ENCODE measurements at regions not wholly inside any gene's neighbourhood (a gene's known extent, or its start where the extent isn't known, plus 50 kb on each side); places are given as distances from the start of the nearest gene placed in this dataset.
"Not testable (repeated sequence)": the region's sequence is repeated elsewhere in the genome, so short reads cannot be mapped to it uniquely, and the experiment has no call there.

DNA sequence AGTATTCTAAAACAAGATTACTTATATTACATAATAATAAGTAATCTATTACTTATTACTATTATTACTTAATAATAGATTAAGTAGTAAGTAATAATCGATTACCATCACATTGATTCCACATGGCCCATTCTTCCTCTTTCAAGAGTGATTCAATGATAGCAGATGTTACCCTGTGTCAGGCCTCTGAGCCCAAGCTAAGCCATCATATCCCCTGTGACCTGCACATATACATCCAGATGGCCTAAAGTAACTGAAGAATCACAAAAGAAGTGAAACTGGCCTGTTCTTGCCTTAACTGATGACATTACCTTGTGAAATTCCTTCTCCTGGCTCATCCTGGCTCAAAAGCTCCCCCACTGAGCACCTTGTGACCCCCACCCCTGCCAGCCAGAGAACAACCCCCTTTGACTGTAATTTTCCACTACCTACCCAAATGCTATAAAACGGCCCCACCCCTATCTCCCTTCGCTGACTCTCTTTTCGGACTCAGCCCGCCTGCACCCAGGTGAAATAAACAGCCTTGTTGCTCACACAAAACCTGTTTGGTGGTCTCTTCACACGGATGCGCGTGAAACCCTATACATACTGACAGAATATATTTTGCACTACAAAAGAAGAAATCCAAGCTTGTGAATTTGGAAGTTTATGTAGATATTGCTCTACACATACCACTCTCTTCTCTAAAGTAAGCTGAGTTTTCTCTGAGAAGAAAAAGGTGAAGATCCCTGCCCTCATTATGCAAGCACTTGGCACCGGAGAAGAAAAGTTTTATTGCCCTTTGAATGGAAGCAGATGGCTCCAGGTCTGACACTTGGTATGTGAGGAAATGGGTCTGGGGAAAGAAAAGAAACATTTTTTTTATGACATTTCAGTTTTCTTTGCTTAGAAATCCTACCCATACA, 488.6 kb upstream of the IMPG1 start:
- not testable (repeated sequence) for DNase-seq

DNA sequence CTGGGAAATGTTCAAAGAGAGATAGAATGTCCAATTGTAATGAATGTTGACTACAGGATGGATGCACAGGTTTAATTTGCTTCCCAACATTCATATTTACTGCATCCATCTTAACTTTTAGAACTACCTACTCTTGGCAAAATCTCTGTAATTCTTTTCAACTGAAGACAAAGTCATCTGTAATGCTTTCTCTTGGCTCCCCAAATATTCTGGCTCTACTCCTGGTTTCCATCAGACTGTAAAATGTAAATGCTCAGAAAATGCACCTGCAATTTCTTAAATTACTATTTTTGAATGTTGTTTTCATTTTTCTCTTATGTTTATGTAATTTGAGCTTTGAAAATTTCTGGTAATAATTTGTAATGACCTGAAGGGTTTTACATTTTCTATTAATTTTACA, 480.8 kb upstream of the IMPG1 start:
- no peak for DNase-seq

DNA sequence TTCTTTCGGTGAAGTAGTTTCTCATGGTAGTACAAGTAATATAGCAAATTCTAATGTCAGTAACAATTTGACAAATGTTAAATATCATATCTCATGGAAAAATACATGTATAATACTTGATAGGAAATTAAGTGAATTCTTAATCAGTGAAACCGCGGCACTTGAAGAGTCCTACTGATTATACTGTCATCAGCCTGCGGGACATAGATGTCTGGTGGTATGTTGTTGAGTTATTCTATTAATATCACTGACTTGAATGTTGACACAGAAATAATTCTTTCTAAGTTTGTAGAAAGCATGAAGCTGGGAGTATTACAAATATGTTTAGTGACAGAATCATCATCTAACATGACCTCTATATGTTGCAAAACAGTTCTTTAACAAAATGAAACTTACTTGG, 479.8 kb upstream of the IMPG1 start:
- DNase-seq: no peak

DNA sequence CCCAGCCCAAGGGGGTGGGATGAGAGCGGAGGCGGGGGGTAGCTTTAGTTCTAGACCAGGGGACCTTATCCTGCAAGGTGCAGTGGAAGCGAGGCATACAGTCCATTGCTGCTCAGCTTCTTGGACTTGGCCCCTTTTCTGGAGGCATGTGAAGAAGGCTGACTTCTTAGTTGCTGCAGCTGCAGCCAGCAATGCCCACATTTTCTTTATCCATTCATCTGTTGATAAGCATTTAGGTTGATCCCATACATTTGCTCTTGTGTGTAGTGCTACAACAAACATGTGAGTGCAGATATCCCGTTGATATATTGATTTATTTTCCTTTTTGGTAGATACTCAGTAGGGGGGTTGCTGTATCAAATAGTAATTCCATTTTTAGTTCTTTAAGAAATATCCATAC, 461.2 kb upstream of the IMPG1 start:
- DNase-seq: no peak

DNA sequence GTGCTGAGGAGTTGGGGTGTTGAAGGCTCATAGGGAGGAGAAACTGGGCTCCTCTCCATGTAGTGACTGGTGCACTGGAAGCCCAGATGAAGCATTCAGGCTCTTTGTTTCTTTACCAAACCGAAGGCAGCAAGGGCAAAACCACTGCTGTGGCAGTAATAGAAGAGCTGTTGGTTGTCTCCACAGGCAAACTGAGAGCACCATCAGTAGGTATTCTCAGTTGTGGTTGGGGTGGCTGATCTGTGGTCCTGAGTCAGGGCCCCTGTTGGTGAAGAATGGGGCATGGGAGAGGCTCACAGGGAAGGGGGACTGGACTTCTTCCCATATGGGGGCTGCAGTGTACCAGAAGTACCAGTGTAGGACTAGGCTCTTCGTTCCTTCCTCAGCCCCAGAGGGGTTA, 460.2 kb upstream of the IMPG1 start:
- no peak for DNase-seq

DNA sequence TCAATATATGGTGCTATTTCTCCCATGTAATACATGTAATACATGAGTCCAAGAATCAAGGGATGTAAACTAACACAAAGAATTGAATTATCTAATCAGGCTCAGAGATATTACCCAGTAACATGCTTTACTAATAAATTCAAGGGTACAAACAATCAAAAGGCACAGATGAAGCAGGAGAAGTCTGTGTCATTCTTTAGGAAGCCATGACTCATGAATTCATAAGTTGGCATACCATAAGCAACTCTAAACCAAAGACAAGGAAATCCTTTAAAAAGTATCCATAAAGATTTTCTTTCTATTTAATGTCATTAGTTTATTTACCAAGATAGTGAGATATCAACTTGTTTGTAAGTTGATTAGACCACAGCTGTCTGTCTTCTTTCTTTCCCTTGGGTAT, 446.0 kb upstream of the IMPG1 start:
- DNase-seq: no peak

DNA sequence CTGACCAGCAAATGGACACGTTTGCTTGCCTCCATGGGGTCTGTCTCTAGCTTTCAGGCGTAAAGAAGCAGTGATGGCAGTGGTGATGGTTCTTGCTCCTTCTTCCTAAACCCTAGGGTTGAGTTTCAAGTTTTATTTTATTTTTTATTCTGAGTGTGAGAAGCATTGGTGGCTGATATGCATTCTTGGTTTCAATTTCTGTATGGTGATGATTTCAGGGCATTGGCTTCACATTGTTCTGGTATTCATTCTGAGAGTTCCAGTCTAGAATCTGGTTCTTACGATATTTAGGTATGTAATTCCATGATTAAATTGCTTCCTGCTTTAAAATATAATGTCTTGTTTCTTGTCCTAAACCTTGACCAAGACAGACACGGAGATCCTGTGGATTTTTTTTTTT, 444.5 kb upstream of the IMPG1 start:
- no peak for DNase-seq

DNA sequence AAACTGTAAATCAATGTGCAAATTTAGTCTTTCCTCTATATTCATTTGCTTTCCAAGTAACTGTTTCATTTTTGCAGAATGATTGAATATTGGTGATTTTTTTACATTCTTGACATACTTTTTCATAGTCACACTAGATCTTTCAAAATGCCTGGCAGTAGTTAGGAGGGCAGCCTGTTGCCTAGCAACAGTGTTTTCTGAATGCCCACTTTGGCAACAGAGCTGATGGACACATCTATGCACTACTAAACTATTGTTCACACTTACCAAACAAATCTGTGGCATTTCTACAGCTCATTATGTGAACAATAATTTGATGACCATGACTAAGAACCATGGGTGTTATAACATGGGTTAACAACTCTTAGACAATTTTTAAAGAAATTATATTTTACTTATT, 438.0 kb upstream of the IMPG1 start:
- DNase-seq: no peak

DNA sequence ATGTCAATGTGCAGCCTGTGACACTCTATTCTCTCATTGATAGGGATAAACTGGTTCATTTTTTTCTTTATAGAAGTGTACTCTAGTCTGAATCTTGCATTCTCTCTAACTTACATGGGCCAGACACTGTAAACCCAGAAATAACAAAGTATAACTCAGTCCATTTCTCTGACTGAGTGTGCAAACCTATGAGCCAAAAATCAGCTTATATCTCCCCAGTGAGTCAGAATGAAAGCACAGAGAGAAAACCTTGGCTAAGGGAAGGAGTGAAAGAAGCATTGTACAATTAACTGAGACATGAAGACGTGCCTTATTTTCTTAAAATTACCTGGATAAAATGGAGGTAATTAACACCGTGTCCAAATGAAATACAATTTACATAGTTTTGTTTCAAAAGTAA, 436.9 kb upstream of the IMPG1 start:
- DNase-seq: no peak

DNA sequence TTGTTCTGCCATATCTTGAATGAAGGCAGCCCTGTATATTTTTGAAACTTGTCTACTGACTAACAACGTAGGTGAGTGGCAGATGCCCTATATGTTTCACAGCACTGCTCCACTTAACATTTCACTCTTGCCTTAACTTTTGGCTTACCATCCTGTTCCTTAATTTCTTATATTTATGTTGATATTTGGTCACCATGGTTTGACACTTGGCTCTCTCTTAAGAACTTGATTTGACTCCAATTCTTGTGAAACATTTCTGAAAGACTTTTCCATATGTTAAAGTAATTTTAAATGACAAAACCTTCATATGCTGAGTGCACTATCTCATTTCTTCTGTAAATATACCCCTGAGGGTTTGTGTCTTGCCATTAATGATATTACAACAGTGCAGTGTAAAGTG, 434.3 kb upstream of the IMPG1 start:
- no peak for DNase-seq

DNA sequence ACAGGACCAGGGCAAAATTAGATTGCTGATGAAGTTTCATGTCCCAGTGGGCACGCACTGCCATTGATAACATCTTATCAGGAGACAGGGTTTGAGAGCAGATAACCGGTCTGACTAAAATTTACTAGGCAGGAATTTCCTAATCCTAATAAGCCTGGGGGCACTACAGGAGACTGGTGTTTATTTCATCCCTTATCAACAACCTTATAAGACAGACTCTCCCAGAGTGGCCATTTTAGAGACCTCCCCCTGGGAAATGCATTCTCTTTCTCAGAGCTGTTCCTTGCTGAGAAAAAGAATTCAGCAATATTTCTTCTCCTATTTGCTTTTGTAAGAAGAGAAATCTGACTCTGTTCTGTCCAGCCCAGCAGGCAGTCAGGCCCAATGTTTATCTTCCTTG, 423.4 kb upstream of the IMPG1 start:
- no peak for DNase-seq

DNA sequence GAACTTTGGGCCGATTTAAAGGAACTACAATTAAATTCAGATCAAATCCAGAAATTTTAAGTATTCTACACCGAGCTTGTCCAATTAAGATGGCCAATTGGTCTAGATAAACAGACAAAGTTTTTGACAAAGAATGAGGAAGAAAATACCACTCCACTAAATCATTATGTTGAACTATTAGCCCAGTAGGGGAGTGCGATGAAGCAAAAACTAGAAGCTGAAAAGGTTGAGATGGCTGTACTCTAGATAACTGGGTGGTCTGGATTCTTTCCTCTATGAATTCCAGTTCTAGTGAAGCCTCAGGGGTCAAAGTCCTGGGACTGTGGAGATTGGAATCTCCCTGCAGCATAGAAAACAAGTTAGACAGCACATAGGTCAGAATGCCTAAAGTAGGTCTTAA, 418.9 kb upstream of the IMPG1 start:
- not testable (repeated sequence) for DNase-seq

DNA sequence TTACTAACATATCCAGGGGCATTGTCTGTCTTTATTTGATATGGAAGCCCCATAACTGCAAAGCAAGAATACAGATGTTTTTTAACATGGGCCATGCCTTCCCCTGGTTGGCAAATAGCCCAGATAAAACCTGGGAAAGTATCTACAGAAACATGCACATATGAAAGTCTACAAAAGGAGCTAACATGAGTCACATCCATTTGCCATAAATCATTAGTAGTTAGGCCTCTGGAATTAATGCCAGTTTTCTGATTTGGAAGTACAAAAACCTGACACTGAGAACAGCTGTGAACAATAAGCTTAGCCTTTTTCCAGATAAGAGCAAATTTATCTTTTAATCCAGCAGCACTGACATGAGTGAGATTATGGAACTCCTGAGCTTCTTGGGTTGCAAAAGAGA, 418.0 kb upstream of the IMPG1 start:
- DNase-seq: no peak

DNA sequence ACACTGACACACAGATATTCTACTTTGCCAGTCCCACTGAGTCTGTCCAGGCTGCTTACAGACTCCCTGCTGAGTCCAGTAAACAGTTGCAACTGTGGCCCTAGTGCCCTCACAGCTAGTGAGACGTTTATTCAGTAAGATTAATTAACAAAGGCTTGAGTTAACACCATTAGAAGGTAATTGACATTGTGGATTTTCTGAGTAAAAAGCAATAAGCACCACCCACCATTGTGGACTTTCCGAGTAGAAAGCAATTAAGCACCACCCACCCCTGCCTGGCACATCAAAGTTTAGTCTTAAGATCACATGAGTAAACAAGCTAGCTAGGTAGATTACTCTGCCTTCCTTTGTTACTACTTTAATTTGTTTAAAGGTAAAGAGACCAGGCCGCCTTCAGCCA, 408.6 kb upstream of the IMPG1 start:
- no peak for DNase-seq

DNA sequence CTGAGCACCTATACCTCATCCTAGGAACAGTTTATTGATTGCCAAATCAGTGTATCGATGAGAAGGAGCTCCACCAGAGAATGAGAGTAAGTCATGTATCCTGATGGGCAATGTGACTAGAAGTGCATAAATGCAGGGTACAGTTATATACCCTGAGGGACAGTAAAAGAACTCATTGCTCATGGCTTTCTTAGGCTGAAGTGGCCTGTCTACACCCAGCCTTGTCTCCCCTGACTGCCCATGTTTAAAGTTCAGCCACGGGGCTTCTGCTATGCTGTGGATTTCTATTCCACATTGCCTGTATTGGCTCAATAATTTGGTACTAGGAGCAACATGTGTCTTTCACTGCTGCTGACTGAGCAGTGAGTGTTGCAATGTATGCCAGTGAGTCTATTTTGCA, 400.4 kb upstream of the IMPG1 start:
- DNase-seq: no peak

DNA sequence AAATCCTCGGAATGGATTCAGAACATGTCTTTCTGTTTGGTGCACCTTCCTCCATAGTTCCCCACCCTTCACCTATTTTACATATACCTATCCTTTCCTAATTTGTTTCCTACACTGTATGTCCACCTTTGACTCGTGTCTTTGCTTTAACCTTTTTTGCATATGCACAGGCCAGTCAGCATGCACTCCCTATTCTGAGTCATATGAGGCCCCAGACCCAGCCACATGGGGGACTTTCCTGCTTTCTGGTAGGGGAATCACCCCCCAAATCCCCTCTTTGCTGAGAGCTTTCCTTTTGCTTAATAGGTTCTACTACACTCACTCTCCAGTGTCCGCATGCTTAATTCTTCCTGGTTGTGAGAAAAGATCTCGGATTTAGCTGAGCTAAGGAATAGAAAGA, 393.8 kb upstream of the IMPG1 start:
- DNase-seq: no peak

DNA sequence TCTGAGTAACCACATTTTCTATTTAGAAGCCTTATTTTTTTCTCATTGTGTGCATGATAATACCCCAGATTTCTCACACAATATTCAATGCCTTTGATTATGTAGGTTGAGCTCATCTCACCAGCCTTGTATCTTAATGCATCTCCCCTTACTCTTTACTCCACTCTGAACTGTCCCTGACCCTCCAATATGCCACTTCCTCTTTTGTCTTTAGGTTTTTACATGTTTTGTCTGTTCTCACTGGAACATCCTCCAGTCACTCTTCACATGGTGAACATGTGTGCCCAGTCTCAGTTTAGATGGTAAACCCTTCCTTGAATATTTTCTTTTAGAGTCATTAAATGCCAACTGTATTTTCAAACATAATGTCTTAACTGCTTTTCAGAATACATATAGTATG, 392.9 kb upstream of the IMPG1 start:
- no peak for DNase-seq

DNA sequence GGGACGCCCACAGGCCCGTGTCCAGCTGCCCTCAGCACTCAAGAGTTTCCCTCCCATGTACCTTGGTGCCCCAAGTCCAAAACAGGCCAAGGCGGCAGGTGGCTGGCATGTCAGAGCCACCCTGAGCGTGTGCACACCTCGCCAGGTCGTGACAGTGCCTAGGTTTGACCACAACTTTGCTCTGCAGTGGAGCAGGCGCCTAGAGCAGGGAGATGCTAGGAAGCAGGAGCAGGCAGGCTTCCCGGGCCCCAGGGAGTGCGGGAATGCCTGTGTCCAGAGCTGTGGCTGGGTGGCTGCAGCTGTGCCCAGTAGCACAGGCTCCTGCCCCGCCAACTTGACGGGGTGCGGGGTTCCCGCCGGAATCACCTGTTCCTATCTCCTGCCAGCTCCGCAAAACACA, 380.8 kb upstream of the IMPG1 start:
- no peak for DNase-seq

DNA sequence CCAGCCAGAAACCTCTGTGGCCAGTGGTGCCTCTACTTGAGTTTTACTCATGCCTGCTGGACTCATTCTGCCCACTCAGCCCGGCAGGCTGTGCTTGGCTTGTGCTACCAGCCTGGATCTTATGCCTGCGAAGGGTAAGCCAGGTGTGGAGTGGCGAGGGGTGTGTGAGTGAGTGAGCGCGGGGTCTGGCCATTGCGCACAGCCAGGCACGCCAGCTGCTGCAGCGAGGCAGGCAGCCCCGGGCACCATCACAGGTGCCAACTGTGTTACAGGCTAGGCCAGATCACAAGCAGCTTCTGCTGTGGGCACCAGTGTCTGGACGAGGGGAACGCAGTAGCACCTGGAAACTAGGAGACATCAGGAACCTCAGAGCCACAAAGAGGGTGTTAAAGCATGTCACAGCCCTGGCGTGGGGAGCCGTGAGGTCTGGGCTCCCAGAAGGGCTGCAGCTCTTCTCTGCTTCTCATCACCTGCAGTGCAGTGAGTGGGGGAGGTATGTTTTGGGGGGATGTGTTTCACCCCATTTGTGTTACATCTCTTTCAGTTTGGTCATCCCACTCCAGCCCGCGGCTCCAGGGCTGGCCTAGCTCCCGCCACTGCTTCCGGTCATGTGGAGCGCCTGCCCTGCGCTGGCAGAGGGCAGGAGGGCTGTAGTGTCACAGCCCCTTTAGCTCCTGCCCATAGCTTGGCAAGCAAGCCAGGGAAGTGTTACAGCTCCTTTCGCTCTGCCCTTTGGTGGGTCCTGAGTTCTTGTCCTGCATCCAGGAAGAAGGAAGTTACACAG, 379.7 kb upstream of the IMPG1 start:
- DNase-seq: no peak

DNA sequence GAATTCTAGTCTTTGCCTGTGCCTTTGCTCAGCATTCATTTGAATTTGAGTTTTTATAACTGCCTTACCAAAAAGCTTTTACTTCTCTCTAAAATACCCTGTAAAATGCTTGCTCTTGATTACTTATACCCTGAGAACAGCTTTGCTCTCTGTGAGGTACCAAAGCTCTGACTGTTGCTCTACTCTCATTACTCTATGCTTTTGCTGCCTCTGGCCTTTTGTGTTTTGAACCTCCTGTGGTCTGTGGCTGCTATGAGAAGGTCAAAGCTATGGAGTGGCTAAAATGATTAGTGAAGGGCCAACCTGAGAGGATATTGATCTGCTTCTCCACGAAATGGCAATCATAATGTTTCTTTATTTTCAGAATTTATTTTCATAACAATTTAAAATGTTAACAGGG, 375.6 kb upstream of the IMPG1 start:
- DNase-seq: no peak

DNA sequence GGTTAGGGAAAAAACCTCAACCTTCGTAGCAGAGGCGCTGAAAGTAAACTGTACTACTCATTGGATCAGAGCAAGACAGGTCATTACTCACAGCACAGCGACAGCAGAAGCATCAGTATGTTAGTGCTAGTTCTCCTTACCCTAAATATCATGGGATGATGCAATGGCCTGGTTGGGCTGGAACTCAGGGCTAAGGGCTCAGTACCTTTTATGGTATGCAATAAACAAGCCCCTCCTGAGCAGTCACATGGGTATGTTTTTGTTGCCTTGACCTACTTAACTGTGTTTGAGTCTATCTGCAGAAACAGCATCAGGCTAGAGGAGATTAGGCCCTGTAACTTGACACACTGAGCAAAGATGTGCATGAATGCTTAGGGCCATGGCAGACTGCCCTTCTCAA, 369.4 kb upstream of the IMPG1 start:
- no peak for DNase-seq

DNA sequence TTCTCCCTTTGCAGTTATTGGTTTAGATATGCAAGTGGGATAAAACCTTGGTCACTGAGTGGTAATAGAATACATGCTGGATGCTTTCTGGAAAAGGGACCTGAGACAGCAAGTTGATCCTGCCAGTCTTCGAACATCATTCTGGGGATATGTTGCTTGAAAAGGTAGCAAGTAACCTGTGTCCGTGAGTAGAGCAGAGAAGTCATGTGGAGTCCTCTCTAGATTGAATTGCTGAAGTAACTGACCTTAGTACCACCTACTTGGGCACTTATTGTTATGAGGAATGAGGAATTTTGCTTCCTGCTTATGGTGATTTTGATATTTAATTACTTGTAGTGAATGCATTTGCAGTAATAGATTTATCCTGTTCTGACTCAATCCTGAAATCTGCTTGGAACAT, 367.3 kb upstream of the IMPG1 start:
- no peak for DNase-seq

DNA sequence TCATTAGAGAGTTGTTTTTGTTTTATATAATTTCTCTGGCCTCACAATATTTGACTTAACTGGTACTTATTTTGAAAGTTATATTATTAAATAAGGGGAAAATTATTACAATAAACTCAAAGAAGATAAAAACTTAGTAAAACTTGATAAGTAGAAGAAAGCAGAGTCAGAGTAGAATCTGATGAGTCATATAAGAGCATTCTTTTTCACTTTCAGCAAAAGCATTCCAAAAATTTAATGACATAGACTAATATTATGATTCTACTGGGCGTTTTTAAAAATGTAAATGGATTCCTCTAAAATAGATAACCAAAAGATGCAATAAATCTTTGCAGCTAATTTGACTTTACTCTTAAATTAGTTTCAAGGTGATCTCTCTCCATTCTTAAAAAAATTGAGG, 366.3 kb upstream of the IMPG1 start:
- DNase-seq: no peak

Data from nucleus accumbens (tissue), 56 donors.